IPS DF 6.9 (cell line): ENCODE measurements at regions not wholly inside any gene's neighbourhood (a gene's known extent, or its start where the extent isn't known, plus 50 kb on each side); places are given as distances from the start of the nearest gene placed in this dataset.

Experiments used
- DNase-seq: peaks from one replicate; pipeline ENCODE4 v3.0.0-alpha.2; 2013; ENCODE audit warnings: low read depth, low spot score
- H3K27ac ChIP-seq: one replicate; pipeline ENCODE4 v1.5.1; 2013; ENCODE audit warnings: low read length, control low read depth
- H3K27me3 ChIP-seq: 2 replicates; pipeline ENCODE4 v1.6.1; 2013; ENCODE audit warnings: mild to moderate bottlenecking, low read length; ENCODE audit not compliant: control insufficient read depth, insufficient read depth
- H3K36me3 ChIP-seq: 2 replicates; pipeline ENCODE4 v1.6.1; 2013; ENCODE audit warnings: low read length; ENCODE audit not compliant: control insufficient read depth, insufficient read depth
- H3K4me1 ChIP-seq: 2 replicates; pipeline ENCODE4 v1.6.1; 2013; ENCODE audit warnings: low read length; ENCODE audit not compliant: control insufficient read depth, insufficient read depth
- H3K4me3 ChIP-seq: 2 replicates; pipeline ENCODE4 v1.5.1; 2013; ENCODE audit warnings: mild to moderate bottlenecking, low read length
- H3K9me3 ChIP-seq: 2 replicates; pipeline ENCODE4 v1.6.1; 2013; ENCODE audit warnings: low read length, inconsistent platforms; ENCODE audit not compliant: control insufficient read depth, insufficient read depth
- WGBS: extraction: QIAGEN DNeasy Blood & Tissue Kit; methylation state at CpG from one replicate; pipeline ENCODE4 v1.1.7; 2013; ENCODE audit warnings: mixed read lengths, missing lambda C conversion rate; ENCODE audit not compliant: insufficient read length, insufficient coverage; 5-methylcytosine and 5-hydroxymethylcytosine counted together

- Histone ChIP-seq H3K27ac (no peak overlapping the region), H3K4me3 (no peak overlapping the region), H3K36me3 (no peaks in the 10 kb centered on the region), H3K27me3 (no peaks in the 10 kb centered on the region), H3K9me3 (no peaks in the 10 kb centered on the region), H3K4me1 (no peaks in the 10 kb centered on the region)
- no peak for DNase-seq
Observed at GRCh38 chr16:72657791-72658190, 390.1 kb downstream of the ZFHX3 start.

GRCh38 chr16:72657164-72657563 lies 390.8 kb downstream of the ZFHX3 start:
- no peak for DNase-seq
- no peak overlapping the region for H3K27ac ChIP-seq
- no peaks in the 10 kb centered on the region for H3K9me3 ChIP-seq
- no peaks in the 10 kb centered on the region for H3K27me3 ChIP-seq
- H3K4me1 ChIP-seq: no peaks in the 10 kb centered on the region
- H3K36me3 ChIP-seq: no peaks in the 10 kb centered on the region
- WGBS: no CpG with 5 or more reads among the region's 1 CpG
- no peak overlapping the region for H3K4me3 ChIP-seq

GRCh38 chr16:72654535-72654934 lies 393.4 kb downstream of the ZFHX3 start:
- H3K9me3 ChIP-seq: no peaks in the 10 kb centered on the region
- H3K27ac ChIP-seq: no peak overlapping the region
- H3K27me3 ChIP-seq: no peaks in the 10 kb centered on the region
- DNase-seq: no peak
- no peaks in the 10 kb centered on the region for H3K4me1 ChIP-seq
- no peak overlapping the region for H3K4me3 ChIP-seq
- H3K36me3 ChIP-seq: no peaks in the 10 kb centered on the region

- no peak overlapping the region for H3K4me3 ChIP-seq
- H3K27ac ChIP-seq: no peak overlapping the region
- WGBS: no CpG with 5 or more reads among the region's 3 CpGs
- H3K4me1 ChIP-seq: no peaks in the 10 kb centered on the region
- DNase-seq: no peak
- no peaks in the 10 kb centered on the region for H3K36me3 ChIP-seq
- no peaks in the 10 kb centered on the region for H3K27me3 ChIP-seq
- H3K9me3 ChIP-seq: no peaks in the 10 kb centered on the region
Observed at GRCh38 chr16:72649254-72649944, 398.5 kb downstream of the ZFHX3 start.

GRCh38 chr16:72646615-72647014 lies 401.3 kb downstream of the ZFHX3 start:
- H3K9me3 ChIP-seq: no peaks in the 10 kb centered on the region
- H3K36me3 ChIP-seq: no peaks in the 10 kb centered on the region
- DNase-seq: no peak
- no peaks in the 10 kb centered on the region for H3K4me1 ChIP-seq
- no CpG with 5 or more reads among the region's 3 CpGs for WGBS
- no peak overlapping the region for H3K27ac ChIP-seq
- H3K27me3 ChIP-seq: no peaks in the 10 kb centered on the region
- H3K4me3 ChIP-seq: no peak overlapping the region

- H3K4me3 ChIP-seq: no peak overlapping the region
- H3K27ac ChIP-seq: no peak overlapping the region
- H3K9me3 ChIP-seq: no peaks in the 10 kb centered on the region
- no peaks in the 10 kb centered on the region for H3K4me1 ChIP-seq
- WGBS: no CpG with 5 or more reads among the region's 3 CpGs
- no peak for DNase-seq
- no peaks in the 10 kb centered on the region for H3K36me3 ChIP-seq
- H3K27me3 ChIP-seq: no peaks in the 10 kb centered on the region
Observed at GRCh38 chr16:72645538-72645937, 402.4 kb downstream of the ZFHX3 start.

- H3K4me3 ChIP-seq: no peak overlapping the region
- H3K27me3 ChIP-seq: no peaks in the 10 kb centered on the region
- no peaks in the 10 kb centered on the region for H3K36me3 ChIP-seq
- no peaks in the 10 kb centered on the region for H3K9me3 ChIP-seq
- H3K27ac ChIP-seq: no peak overlapping the region
- DNase-seq: no peak
- no peaks in the 10 kb centered on the region for H3K4me1 ChIP-seq
Observed at GRCh38 chr16:72644911-72645310, 403.0 kb downstream of the ZFHX3 start.

- Histone ChIP-seq H3K27me3 (no peaks in the 10 kb centered on the region), H3K4me1 (no peaks in the 10 kb centered on the region), H3K4me3 (no peak overlapping the region), H3K36me3 (no peaks in the 10 kb centered on the region), H3K27ac (no peak overlapping the region), H3K9me3 (no peaks in the 10 kb centered on the region)
- DNase-seq: no peak
- no CpG with 5 or more reads among the region's 1 CpG for WGBS
Observed at GRCh38 chr16:72639494-72639893, 408.4 kb downstream of the ZFHX3 start.

GRCh38 chr16:72637306-72637705 lies 410.6 kb downstream of the ZFHX3 start:
- no peaks in the 10 kb centered on the region for H3K4me1 ChIP-seq
- no peaks in the 10 kb centered on the region for H3K27me3 ChIP-seq
- no CpG with 5 or more reads among the region's 1 CpG for WGBS
- no peak for DNase-seq
- H3K36me3 ChIP-seq: no peaks in the 10 kb centered on the region
- H3K27ac ChIP-seq: no peak overlapping the region
- no peak overlapping the region for H3K4me3 ChIP-seq
- H3K9me3 ChIP-seq: no peaks in the 10 kb centered on the region

- Histone ChIP-seq H3K9me3 (no peaks in the 10 kb centered on the region), H3K27me3 (no peaks in the 10 kb centered on the region), H3K4me3 (no peak overlapping the region), H3K4me1 (no peaks in the 10 kb centered on the region), H3K36me3 (no peaks in the 10 kb centered on the region), H3K27ac (no peak overlapping the region)
- 90% methylated on average over 1 of the region's 5 CpGs for WGBS
- DNase-seq: no peak
Observed at GRCh38 chr16:72635694-72636093, 412.2 kb downstream of the ZFHX3 start.

GRCh38 chr16:72635104-72635503 lies 412.8 kb downstream of the ZFHX3 start:
- H3K27ac ChIP-seq: no peak overlapping the region
- H3K4me3 ChIP-seq: no peak overlapping the region
- no peak for DNase-seq
- no peaks in the 10 kb centered on the region for H3K27me3 ChIP-seq
- H3K4me1 ChIP-seq: no peaks in the 10 kb centered on the region
- H3K36me3 ChIP-seq: no peaks in the 10 kb centered on the region
- WGBS: no CpG with 5 or more reads among the region's 4 CpGs
- no peaks in the 10 kb centered on the region for H3K9me3 ChIP-seq
